ENCODE measurements at regions not wholly inside any gene's neighbourhood (a gene's known extent, or its start where the extent isn't known, plus 50 kb on each side); places are given as distances from the start of the nearest gene placed in this dataset.

DNA sequence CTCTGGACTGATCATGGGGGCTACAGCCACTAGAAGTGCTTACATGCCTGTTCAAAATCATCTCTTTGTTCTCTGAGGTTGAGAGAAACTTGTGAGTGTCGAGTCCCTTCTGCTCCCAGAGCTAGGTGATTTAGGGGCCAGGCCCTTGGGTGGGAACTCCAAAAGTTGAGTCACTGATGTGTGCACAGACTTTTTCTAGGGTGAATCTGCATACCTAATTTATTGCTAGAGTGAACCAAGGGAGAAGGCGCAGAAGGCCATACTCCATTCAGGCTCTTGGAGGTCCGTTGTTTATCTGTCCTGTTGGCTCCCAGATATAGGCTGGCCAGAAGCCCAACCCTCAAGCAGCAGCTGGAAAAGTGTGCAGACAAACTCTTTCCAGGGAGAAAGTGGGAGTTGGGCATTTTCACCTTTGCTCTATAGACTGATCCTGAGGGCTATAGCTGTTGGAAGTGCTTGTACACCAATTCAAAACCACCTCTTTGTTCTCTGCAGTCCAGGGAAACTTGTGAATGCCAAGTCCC is 80.8 kb upstream of the ARX start:
- no peak for TF ChIP-seq POLR2A (IDR thresholded peaks at IDR 0.05)
- TF ChIP-seq, protein P1, sequence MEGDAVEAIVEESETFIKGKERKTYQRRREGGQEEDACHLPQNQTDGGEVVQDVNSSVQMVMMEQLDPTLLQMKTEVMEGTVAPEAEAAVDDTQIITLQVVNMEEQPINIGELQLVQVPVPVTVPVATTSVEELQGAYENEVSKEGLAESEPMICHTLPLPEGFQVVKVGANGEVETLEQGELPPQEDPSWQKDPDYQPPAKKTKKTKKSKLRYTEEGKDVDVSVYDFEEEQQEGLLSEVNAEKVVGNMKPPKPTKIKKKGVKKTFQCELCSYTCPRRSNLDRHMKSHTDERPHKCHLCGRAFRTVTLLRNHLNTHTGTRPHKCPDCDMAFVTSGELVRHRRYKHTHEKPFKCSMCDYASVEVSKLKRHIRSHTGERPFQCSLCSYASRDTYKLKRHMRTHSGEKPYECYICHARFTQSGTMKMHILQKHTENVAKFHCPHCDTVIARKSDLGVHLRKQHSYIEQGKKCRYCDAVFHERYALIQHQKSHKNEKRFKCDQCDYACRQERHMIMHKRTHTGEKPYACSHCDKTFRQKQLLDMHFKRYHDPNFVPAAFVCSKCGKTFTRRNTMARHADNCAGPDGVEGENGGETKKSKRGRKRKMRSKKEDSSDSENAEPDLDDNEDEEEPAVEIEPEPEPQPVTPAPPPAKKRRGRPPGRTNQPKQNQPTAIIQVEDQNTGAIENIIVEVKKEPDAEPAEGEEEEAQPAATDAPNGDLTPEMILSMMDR (IDR thresholded peaks at IDR 0.05), result no peak
